Ovary (tissue), 7 donors: ENCODE measurements at regions not wholly inside any gene's neighbourhood (a gene's known extent, or its start where the extent isn't known, plus 50 kb on each side); places are given as distances from the start of the nearest gene placed in this dataset.

Experiments
- DNase-seq, 5 donors: peaks; one replicate each; pipeline ENCODE4 v3.0.0-alpha.2; 2019 to 2020
- H3K27ac ChIP-seq, 2 donors: fragments of 200-600 bp; one replicate each; pipeline versions ENCODE4 v1.5.1 to v1.8.0; 2019 to 2022
- H3K27me3 ChIP-seq: fragments of 200-600 bp; one replicate; pipeline ENCODE4 v1.8.0; 2022
- H3K36me3 ChIP-seq: fragments of 200-600 bp; sonication (generic); one replicate; pipeline ENCODE4 v1.5.1; 2019
- H3K4me1 ChIP-seq: one replicate; pipeline ENCODE4 v1.8.1; 2013; ENCODE audit warnings: mild to moderate bottlenecking, moderate library complexity; ENCODE audit not compliant: insufficient read depth
- H3K4me3 ChIP-seq: fragments of 200-600 bp; sonication (generic); one replicate; pipeline ENCODE4 v1.5.1; 2017
- H3K9me3 ChIP-seq, 2 donors: fragments of 200-600 bp in 1 of 2; sonication (generic) in 1 of 2; one replicate each; pipeline versions ENCODE4 v1.5.1 to v1.8.1; 2013 to 2019; ENCODE audit warnings: mild to moderate bottlenecking in 1 of 2, moderate library complexity in 1 of 2
- EP300 ChIP-seq: sonication (generic); formaldehyde crosslinking; IDR thresholded peaks from one replicate; pipeline ENCODE4 v1.6.1; 2017; ENCODE audit warnings: antibody characterized with exemption
- POLR2A ChIP-seq: fragments of 450-650 bp; IDR thresholded peaks from one replicate; pipeline ENCODE4 v1.6.1; 2017; ENCODE audit warnings: antibody characterized with exemption, mild to moderate bottlenecking, moderate library complexity
- WGBS, 3 donors: extraction: QIAGEN DNeasy Blood & Tissue Kit in 1 of 3; methylation state at CpG; one replicate each; pipeline versions ENCODE4 v1.1.5 to v1.1.7; 2013 to 2017; 5-methylcytosine and 5-hydroxymethylcytosine counted together
- intact Hi-C, 4 donors: fragments of 100-400 bp; cut with DNase I; formaldehyde crosslinking; loops; one replicate each; pipeline versions ENCODE4 v1.11.0 to v1.15.1; 2022 to 2023
- TF ChIP-seq, protein P1 (sequence below), 3 donors: fragments of 450-650 bp in 2 of 3; fragments of 200-600 bp in 1 of 3; IDR thresholded peaks; one replicate each; pipeline versions ENCODE4 v1.5.1 to v1.8.0; 2016 to 2022; ENCODE audit warnings: antibody characterized with exemption in 3 of 3, mild to moderate bottlenecking in 1 of 3
- donor health status: DM: no; HTN: no; CAD: no; lungs with moderate emphysema.
- donor health status: DM: no; HTN: no; CAD: no.
- donor health status: Bipolar disorder and iron deficiency.
- donor health status: DM: no; HTN: no; CAD: no.
- donor health status: DM: yes; HTN: yes; CAD: no.

DNA sequence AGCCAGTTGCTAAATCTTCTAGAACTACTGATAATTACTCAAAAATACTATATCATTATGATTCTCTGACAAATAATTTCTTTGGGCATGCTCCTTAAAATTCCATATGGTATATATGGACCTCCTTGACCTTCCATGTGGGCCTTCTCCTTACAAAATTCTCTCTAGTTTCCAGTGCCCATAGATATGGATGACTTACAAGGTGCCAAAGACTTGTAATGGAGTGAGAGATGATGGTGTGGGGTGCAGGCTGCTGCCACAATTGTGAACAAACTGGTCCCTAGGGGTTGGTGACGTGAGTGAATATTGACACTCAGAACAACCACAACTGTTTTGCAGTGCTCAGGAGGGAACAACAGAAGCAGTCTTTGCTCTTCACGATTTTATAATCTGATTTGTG is 378.9 kb downstream of the SNAPC1 start:
- no peaks in the 10 kb centered on the region for H3K36me3 ChIP-seq
- H3K27ac ChIP-seq: no peak overlapping the region
- WGBS, 3 donors: 81 to 91% (median 87%) methylated on average over 2 of the region's 2 CpGs
- DNase-seq: no peak
- H3K4me3 ChIP-seq: no peak overlapping the region
- peaks cover 2% of the 10 kb centered on the region for H3K4me1 ChIP-seq
- intact Hi-C loops: no loop called here
- TF ChIP-seq, protein P1, sequence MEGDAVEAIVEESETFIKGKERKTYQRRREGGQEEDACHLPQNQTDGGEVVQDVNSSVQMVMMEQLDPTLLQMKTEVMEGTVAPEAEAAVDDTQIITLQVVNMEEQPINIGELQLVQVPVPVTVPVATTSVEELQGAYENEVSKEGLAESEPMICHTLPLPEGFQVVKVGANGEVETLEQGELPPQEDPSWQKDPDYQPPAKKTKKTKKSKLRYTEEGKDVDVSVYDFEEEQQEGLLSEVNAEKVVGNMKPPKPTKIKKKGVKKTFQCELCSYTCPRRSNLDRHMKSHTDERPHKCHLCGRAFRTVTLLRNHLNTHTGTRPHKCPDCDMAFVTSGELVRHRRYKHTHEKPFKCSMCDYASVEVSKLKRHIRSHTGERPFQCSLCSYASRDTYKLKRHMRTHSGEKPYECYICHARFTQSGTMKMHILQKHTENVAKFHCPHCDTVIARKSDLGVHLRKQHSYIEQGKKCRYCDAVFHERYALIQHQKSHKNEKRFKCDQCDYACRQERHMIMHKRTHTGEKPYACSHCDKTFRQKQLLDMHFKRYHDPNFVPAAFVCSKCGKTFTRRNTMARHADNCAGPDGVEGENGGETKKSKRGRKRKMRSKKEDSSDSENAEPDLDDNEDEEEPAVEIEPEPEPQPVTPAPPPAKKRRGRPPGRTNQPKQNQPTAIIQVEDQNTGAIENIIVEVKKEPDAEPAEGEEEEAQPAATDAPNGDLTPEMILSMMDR (IDR thresholded peaks at IDR 0.05): no peak
- TF ChIP-seq EP300 (no peak), POLR2A (no peak)
- no peaks in the 10 kb centered on the region for H3K9me3 ChIP-seq
- H3K27me3 ChIP-seq: no peaks in the 10 kb centered on the region

DNA sequence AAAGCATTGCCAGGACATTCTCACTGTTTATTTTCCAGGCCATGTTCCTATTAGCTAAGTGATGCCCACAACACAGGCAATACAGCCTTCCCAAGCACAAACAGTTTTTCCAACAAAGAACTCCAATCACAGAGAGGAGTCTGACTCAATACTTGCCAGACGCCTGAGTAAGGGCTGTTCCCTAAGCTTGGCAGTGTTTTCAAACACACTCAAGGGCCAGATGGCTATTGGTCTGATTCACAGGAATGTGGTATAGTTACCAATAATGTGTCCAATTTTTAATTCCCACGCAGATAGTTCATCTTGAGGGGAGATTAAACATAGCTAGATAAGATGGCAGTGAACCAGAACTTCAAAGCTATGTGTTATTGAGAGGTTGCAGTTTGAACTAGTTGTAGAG is 381.0 kb downstream of the SNAPC1 start:
- Histone ChIP-seq H3K4me1 (peaks cover 2% of the 10 kb centered on the region), H3K27ac (no peak overlapping the region), H3K27me3 (no peaks in the 10 kb centered on the region), H3K9me3 (no peaks in the 10 kb centered on the region), H3K36me3 (no peaks in the 10 kb centered on the region), H3K4me3 (no peak overlapping the region)
- WGBS, 3 donors: 2 to 9% (median 6%) methylated on average over 2 of the region's 2 CpGs
- intact Hi-C loops: no loop called here
- no peak for DNase-seq
- TF ChIP-seq EP300: no peak
- TF ChIP-seq, protein P1 (IDR thresholded peaks at IDR 0.05): no peak
- TF ChIP-seq POLR2A: no peak

DNA sequence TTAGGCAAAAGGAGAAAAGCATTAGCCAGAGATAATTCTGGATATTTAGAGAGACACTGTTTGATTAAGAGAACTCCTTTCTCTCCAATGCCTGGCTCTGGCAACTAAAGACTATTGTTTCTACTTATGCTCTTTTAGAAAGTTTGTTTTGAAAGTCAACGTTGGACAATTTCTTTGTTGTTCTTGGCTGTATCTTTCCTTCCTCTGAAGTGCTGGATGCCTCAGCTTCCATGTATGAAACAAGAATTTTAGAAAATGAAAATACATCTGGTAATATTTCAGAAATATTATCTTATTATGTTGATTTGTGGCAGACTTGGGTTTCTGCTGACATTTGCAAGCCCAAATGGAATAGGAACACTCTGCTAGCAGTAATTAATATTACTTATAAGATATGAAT is 382.6 kb downstream of the SNAPC1 start:
- H3K36me3 ChIP-seq: no peaks in the 10 kb centered on the region
- H3K4me1 ChIP-seq: no peaks in the 10 kb centered on the region
- 3 to 5% (median 4%) methylated on average over 1 of the region's 1 CpG for WGBS, 3 donors
- intact Hi-C loops: no loop called here
- DNase-seq: no peak
- H3K4me3 ChIP-seq: no peak overlapping the region
- TF ChIP-seq POLR2A (no peak), EP300 (no peak)
- TF ChIP-seq, protein P1 (IDR thresholded peaks at IDR 0.05): no peak
- no peak overlapping the region for H3K27ac ChIP-seq
- no peaks in the 10 kb centered on the region for H3K27me3 ChIP-seq
- no peaks in the 10 kb centered on the region for H3K9me3 ChIP-seq

DNA sequence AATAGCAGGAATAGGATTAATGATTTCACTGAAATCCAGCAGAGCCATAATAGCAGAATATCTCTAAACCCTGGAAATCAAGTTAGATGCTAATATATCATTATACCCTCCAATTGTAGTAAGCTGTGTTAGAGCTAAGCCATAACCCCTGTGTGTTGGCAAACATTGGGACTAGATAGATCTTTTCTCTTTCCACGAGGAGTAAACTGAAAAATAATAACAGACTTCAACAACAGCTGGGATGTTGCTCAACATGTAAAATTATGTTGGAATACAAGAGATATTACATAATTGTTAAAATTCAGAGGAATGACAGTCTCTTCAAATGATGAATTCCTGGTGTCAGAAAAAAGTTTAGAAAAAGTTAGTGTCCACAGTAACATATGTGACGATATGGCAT is 383.8 kb downstream of the SNAPC1 start:
- no peaks in the 10 kb centered on the region for H3K9me3 ChIP-seq
- TF ChIP-seq, protein P1 (IDR thresholded peaks at IDR 0.05): no peak
- TF ChIP-seq POLR2A (no peak), EP300 (no peak)
- intact Hi-C loops: no loop called here
- DNase-seq: no peak
- WGBS, 3 donors: 44 to 53% (median 50%) methylated on average over 2 of the region's 2 CpGs
- no peaks in the 10 kb centered on the region for H3K27me3 ChIP-seq
- H3K27ac ChIP-seq: no peak overlapping the region
- no peaks in the 10 kb centered on the region for H3K36me3 ChIP-seq
- H3K4me1 ChIP-seq: no peaks in the 10 kb centered on the region
- H3K4me3 ChIP-seq: no peak overlapping the region

DNA sequence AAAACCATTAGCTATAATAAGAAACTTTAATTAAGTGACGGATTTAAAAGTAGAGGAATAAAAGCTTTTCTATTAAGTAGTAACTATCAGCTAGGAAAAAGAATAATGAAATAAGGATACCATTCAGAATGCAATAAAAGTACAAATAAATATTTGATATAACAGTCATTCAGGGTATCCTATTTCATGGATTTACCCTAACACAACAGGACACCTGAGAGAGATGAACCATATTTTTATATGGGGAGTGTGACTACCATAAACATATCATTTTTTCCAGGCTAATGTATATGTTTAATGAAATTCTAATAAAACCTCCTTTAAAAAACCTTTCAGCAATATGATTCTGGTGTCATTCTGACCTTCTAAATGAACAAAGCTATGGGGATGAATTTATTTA is 393.8 kb downstream of the SNAPC1 start:
- 89 to 95% (median 90%) methylated on average over 1 of the region's 1 CpG for WGBS, 3 donors
- Histone ChIP-seq H3K9me3 (no peaks in the 10 kb centered on the region), H3K36me3 (no peaks in the 10 kb centered on the region), H3K4me3 (no peak overlapping the region), H3K4me1 (no peaks in the 10 kb centered on the region), H3K27ac (no peak overlapping the region), H3K27me3 (no peaks in the 10 kb centered on the region)
- intact Hi-C loops: no loop called here
- DNase-seq: no peak
- TF ChIP-seq POLR2A: no peak
- TF ChIP-seq EP300: no peak
- TF ChIP-seq, protein P1 (IDR thresholded peaks at IDR 0.05): no peak
